Esophagus muscularis mucosa (tissue), 4 donors: ENCODE measurements at regions not wholly inside any gene's neighbourhood (a gene's known extent, or its start where the extent isn't known, plus 50 kb on each side); places are given as distances from the start of the nearest gene placed in this dataset.

ENCODE experiments used
- DNase-seq: peaks from one replicate; pipeline ENCODE4 v3.0.0-alpha.2; 2017; ENCODE audit errors: extremely low spot score
- H3K27ac ChIP-seq, 4 donors: fragments of 200-600 bp; sonication (generic); replicated peaks in 1 of 4; 1 replicate in 3 of 4; 2 replicates in 1 of 4; pipeline ENCODE4 v1.5.1; 2016 to 2019; ENCODE audit warnings: mild to moderate bottlenecking in 1 of 4
- H3K27me3 ChIP-seq, 4 donors: fragments of 200-600 bp; sonication (generic); one replicate each; pipeline versions ENCODE4 v1.5.1 to v1.6.0; 2016 to 2019
- H3K36me3 ChIP-seq, 4 donors: fragments of 200-600 bp; sonication (generic); one replicate each; pipeline ENCODE4 v1.5.1; 2016 to 2019
- H3K4me1 ChIP-seq, 4 donors: fragments of 200-600 bp; sonication (generic); one replicate each; pipeline ENCODE4 v1.5.1; 2016 to 2019
- H3K4me3 ChIP-seq, 4 donors: fragments of 200-600 bp; sonication (generic); 1 replicate in 2 of 4; 2 replicates in 2 of 4; pipeline ENCODE4 v1.5.1; 2016 to 2019; ENCODE audit warnings: mild to moderate bottlenecking in 4 of 4, moderate library complexity in 1 of 4
- H3K9me3 ChIP-seq, 4 donors: fragments of 200-600 bp; sonication (generic); 1 replicate in 3 of 4; 2 replicates in 1 of 4; pipeline ENCODE4 v1.5.1; 2016 to 2019
- EP300 ChIP-seq: sonication (generic); formaldehyde crosslinking; IDR thresholded peaks from one replicate; pipeline ENCODE4 v1.6.1; 2017; ENCODE audit warnings: antibody characterized with exemption
- POLR2A ChIP-seq: fragments of 450-650 bp; IDR thresholded peaks from one replicate; pipeline ENCODE4 v1.6.1; 2017; ENCODE audit warnings: antibody characterized with exemption, moderate library complexity, mild to moderate bottlenecking, low read depth
- POLR2AphosphoS5 ChIP-seq, 2 donors: sonication (generic); formaldehyde crosslinking; IDR thresholded peaks; one replicate each; pipeline ENCODE4 v1.6.1; 2017; ENCODE audit warnings: antibody characterized with exemption in 2 of 2
- WGBS: methylation state at CpG from one replicate; pipeline ENCODE4 v1.1.5; 2018; 5-methylcytosine and 5-hydroxymethylcytosine counted together
- intact Hi-C: fragments of 100-400 bp; cut with DNase I; formaldehyde crosslinking; loops from one replicate; pipeline ENCODE4 v1.15.1; 2023
- TF ChIP-seq, protein P1 (sequence below), 3 experiments: fragments of 200-600 bp in 2 of 3; fragments of 450-650 bp in 1 of 3; sonication (generic) in 2 of 3; IDR thresholded peaks; one replicate each; pipeline ENCODE4 v1.5.1; 2017 to 2019; ENCODE audit warnings: antibody characterized with exemption in 3 of 3, mild to moderate bottlenecking in 2 of 3, moderate library complexity in 1 of 3

DNA sequence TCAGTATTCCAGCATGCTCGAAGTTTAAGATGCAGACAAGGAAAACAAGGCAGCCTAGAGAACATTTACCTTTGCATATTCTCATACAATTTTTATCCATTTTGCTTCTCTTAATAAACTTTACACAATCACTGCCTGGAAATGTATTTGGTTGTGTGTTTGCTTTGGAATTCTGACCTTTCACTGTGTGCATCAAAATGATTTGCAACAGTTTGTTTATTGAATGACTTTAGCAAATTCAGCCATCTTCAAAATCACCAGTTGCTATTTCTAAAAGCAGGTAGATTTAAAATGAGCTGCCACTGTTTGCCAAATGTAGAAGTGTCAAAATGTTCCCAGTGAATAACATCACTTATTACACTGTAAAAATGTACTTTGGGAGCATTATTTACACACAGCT is 669.9 kb downstream of the SLC16A7 start:
- Histone ChIP-seq H3K36me3 (no peaks in the 10 kb centered on the region), H3K4me3 (no peak overlapping the region), H3K27me3 (no peaks in the 10 kb centered on the region), H3K27ac (no peak overlapping the region), H3K4me1 (no peaks in the 10 kb centered on the region), H3K9me3 (no peaks in the 10 kb centered on the region)
- intact Hi-C loops: no loop called here
- 73% methylated on average over 1 of the region's 1 CpG for whole genome bisulfite sequencing
- no peak for DNase-seq
- TF ChIP-seq, protein P1, sequence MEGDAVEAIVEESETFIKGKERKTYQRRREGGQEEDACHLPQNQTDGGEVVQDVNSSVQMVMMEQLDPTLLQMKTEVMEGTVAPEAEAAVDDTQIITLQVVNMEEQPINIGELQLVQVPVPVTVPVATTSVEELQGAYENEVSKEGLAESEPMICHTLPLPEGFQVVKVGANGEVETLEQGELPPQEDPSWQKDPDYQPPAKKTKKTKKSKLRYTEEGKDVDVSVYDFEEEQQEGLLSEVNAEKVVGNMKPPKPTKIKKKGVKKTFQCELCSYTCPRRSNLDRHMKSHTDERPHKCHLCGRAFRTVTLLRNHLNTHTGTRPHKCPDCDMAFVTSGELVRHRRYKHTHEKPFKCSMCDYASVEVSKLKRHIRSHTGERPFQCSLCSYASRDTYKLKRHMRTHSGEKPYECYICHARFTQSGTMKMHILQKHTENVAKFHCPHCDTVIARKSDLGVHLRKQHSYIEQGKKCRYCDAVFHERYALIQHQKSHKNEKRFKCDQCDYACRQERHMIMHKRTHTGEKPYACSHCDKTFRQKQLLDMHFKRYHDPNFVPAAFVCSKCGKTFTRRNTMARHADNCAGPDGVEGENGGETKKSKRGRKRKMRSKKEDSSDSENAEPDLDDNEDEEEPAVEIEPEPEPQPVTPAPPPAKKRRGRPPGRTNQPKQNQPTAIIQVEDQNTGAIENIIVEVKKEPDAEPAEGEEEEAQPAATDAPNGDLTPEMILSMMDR (IDR thresholded peaks at IDR 0.05): no peak
- TF ChIP-seq POLR2A (no peak), POLR2AphosphoS5 (IDR thresholded peaks at IDR 0.05) (no peak), EP300 (no peak)

DNA sequence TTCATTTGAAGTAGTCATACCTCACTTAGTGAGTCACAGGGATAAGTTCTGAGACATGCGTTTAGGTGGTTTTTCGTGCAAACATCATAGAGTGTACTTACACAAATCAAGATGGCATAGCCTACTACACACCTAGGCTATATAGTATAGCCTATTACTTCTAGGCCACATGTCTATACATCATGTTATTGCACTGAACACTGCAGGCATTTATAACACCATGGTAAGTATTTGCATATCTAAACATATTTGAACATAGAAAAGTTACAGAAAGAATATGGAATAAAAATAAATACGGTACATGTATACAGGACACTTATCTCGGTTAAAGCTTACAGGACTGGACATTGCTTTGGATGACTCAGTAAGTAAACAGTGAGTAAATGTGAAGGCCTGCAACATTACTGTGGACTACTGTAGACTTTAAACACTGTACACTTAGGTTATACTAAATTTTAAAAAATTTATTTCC is 670.6 kb downstream of the SLC16A7 start:
- no peaks in the 10 kb centered on the region for H3K9me3 ChIP-seq
- H3K36me3 ChIP-seq: no peaks in the 10 kb centered on the region
- no peak for TF ChIP-seq EP300
- no peak for TF ChIP-seq POLR2A
- 86% methylated on average over 4 of the region's 4 CpGs for WGBS
- no peak overlapping the region for H3K4me3 ChIP-seq
- no peak for DNase-seq
- no peaks in the 10 kb centered on the region for H3K4me1 ChIP-seq
- no peak overlapping the region for H3K27ac ChIP-seq
- no peaks in the 10 kb centered on the region for H3K27me3 ChIP-seq
- intact Hi-C loops: no loop called here

DNA sequence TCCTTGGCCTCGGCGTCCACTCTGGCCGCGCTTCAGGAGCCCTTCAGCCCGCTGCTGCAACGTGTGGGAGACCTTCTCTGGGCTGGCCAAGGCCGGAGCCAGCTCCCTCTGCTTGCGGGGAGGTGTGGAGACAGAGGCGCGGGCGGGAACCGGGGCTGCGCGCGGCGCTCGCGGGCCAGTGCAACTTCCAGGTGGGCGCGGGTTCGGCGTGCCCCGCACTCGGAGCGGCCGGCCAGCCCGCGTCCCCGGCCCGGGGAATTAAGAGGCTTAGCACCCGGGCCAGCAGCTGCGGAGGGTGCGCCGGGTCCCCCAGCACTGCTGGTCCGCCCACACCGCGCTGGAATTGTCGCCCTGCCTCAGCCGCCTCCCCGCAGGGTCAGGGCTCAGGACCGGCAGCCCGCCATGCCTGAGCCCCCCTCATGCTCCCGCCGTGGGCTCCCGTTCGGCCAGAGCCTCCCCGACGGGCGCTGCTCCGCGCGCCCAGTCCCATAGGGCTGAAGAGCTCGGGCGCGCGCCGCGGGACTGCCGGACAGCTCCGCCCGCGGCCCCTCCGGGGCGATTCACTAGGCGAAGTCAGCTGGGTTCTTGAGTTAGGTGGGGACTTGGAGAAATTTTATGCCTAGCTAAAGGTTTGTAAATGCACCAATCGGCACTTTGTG is 673.9 kb downstream of the SLC16A7 start:
- no peak for DNase-seq
- WGBS: 93% methylated on average over 8 of the region's 66 CpGs

DNA sequence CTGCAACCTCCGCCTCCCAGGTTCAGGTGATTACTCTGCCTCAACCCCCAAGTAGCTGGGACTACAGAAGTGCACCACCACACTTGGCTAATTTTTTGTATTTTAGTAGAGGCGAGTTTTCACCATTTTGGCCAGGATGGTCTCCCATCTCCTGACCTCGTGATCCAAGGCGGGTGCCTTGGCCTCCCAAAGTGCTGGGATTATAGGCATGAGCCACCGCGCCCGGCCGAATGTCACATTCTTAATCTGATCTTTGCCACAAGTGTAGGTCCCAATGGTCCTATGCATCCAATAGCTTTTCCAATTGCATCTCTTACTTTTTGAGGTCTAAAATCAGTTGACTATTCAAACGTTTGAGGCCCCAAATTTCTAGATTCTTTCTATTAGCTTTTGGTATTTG is 676.0 kb downstream of the SLC16A7 start:
- Histone ChIP-seq H3K9me3 (no peaks in the 10 kb centered on the region), H3K4me1 (no peaks in the 10 kb centered on the region), H3K4me3 (no peak overlapping the region), H3K27ac (no peak overlapping the region), H3K36me3 (no peaks in the 10 kb centered on the region), H3K27me3 (no peaks in the 10 kb centered on the region)
- DNase-seq: no peak
- intact Hi-C loops: no loop called here
- 88% methylated on average over 9 of the region's 9 CpGs for WGBS
- TF ChIP-seq POLR2A (no peak), POLR2AphosphoS5 (IDR thresholded peaks at IDR 0.05) (no peak), EP300 (no peak)
- TF ChIP-seq, protein P1 (IDR thresholded peaks at IDR 0.05): no peak

More for the DNA sequence above, 673.9 kb downstream of the SLC16A7 start:
- Histone ChIP-seq H3K4me1 (no peaks in the 10 kb centered on the region), H3K9me3 (no peaks in the 10 kb centered on the region), H3K27me3 (no peaks in the 10 kb centered on the region), H3K4me3 (no peak overlapping the region), H3K27ac (no peak overlapping the region), H3K36me3 (no peaks in the 10 kb centered on the region)
- no peak for TF ChIP-seq POLR2A
- TF ChIP-seq, protein P1 (IDR thresholded peaks at IDR 0.05): no peak
- no peak for TF ChIP-seq POLR2AphosphoS5 (IDR thresholded peaks at IDR 0.05)
- no peak for TF ChIP-seq EP300
- intact Hi-C loops: no loop called here

DNA sequence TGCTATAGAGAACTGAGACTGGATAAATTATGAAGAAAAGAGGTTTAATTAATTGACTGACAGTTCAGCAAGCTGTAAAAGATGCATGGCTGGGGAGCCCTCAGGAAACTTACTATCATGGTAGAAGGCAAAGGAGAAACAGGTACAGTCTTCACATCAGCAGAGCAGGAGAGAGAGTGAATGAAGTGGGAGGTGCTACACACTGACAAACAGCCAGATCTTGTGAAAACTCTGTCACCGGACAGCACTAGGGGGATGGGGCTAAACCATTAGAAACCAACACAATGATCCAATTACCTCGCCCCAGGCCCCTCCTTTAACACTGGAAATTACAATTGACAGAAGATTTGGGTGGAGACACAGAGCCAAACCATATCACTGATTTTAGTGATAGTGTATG is 682.4 kb downstream of the SLC16A7 start:
- H3K27ac ChIP-seq: no peak overlapping the region
- DNase-seq: no peak
- TF ChIP-seq POLR2AphosphoS5 (IDR thresholded peaks at IDR 0.05) (no peak), POLR2A (no peak), EP300 (no peak)
- TF ChIP-seq, protein P1 (IDR thresholded peaks at IDR 0.05): no peak
- intact Hi-C loops: no loop called here
- 29% methylated on average over 2 of the region's 2 CpGs for WGBS
- H3K36me3 ChIP-seq: no peaks in the 10 kb centered on the region
- H3K4me3 ChIP-seq: no peak overlapping the region
- H3K27me3 ChIP-seq: no peaks in the 10 kb centered on the region
- H3K4me1 ChIP-seq: no peaks in the 10 kb centered on the region
- no peaks in the 10 kb centered on the region for H3K9me3 ChIP-seq
